ENCODE measurements at regions not wholly inside any gene's neighbourhood (a gene's known extent, or its start where the extent isn't known, plus 50 kb on each side); places are given as distances from the start of the nearest gene placed in this dataset.

DNA sequence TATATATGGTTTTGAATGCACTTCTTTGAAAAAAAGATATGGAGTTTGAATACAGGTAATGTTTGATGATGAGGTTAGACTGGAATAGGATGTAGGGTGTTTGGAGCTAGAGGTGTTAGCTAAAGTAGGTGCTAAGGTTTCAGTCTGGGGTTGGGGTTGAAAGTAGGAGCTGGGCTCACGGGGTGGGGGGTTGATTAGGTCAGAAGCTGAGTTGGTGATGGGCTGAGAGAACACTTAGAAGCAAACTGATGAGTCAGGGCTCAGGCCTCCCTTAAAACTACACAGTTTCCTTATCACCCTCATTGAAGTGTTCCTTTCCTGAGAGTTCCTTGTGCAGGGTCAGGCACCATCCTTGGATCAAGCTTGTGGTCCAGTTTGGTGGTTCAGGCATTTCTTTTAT is 308.8 kb upstream of the ADAMTS16 start:
- Mint-ChIP-seq H3K27me3 (no peaks in the 10 kb centered on the region), H3K9me3 (peaks cover 2% of the 10 kb centered on the region), H3K4me3 (no peak overlapping the region), H3K27ac (no peak overlapping the region), H3K36me3 (ENCODE audit: low read depth) (no peaks in the 10 kb centered on the region), H3K4me1 (no peaks in the 10 kb centered on the region)
- CTCF ChIA-PET, result no interaction called here
- DNase-seq, result no peak
- POLR2A ChIA-PET, result no interaction called here

DNA sequence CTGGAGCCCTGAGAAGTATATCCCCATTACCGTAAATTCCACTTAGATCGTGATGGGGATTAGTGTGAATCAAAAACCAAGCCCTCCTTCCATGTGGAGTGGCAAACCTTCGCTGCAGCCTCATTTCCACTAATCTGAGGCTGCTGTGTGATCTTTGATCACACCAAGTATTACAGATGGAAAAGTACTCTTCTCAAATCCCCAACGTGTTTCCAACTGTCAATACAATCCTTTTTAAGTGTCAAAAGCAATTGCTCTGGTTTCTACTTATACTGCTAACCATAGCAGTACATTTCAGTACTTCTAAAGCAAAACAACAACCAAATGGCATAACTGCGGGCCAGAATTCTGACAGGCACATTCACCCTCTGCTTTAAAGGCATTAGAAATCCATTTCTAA is 307.7 kb upstream of the ADAMTS16 start:
- Mint-ChIP-seq H3K9me3 (peaks cover 2% of the 10 kb centered on the region), H3K27me3 (no peaks in the 10 kb centered on the region), H3K36me3 (ENCODE audit: low read depth) (no peaks in the 10 kb centered on the region), H3K4me1 (no peaks in the 10 kb centered on the region), H3K27ac (no peak overlapping the region), H3K4me3 (no peak overlapping the region)
- ChIA-PET CTCF (no interaction called here), POLR2A (no interaction called here)
- DNase-seq, result no peak

DNA sequence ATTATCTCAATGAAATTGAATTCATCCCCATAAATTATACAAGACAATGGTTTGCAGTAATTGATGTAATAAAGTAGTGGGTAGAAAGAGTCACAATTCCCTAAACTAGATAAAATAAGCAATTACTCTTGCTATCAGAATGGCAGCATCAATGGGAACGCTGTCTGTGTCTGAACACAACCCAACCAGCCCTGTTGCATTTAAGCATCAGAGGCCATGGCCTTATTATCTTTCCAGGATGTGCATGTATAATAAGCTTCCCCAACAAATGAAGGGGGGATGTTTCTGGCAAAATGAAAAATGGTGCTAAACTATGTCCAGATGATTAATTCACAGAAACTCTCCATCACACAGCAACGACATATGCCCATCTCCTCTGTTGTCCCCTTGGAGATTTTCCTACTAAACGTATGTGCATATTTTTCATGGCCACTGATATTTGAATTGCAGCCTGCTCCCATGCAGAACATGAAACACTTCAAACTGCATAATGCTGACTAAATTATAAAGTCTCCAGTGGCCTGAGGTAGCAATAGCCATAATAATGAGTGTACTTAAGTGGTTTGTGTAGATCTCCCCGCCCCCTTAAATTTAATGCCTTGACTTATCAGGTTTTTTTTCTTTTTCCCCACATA is 306.9 kb upstream of the ADAMTS16 start:
- H3K4me3 Mint-ChIP-seq, result no peak overlapping the region
- H3K36me3 Mint-ChIP-seq (ENCODE audit: low read depth), result no peaks in the 10 kb centered on the region
- CTCF ChIA-PET, result no interaction called here
- H3K27ac Mint-ChIP-seq, result no peak overlapping the region
- H3K27me3 Mint-ChIP-seq, result no peaks in the 10 kb centered on the region
- peaks cover 2% of the 10 kb centered on the region for H3K9me3 Mint-ChIP-seq
- H3K4me1 Mint-ChIP-seq, result no peaks in the 10 kb centered on the region
- POLR2A ChIA-PET, result no interaction called here
- DNase-seq, result no peak

DNA sequence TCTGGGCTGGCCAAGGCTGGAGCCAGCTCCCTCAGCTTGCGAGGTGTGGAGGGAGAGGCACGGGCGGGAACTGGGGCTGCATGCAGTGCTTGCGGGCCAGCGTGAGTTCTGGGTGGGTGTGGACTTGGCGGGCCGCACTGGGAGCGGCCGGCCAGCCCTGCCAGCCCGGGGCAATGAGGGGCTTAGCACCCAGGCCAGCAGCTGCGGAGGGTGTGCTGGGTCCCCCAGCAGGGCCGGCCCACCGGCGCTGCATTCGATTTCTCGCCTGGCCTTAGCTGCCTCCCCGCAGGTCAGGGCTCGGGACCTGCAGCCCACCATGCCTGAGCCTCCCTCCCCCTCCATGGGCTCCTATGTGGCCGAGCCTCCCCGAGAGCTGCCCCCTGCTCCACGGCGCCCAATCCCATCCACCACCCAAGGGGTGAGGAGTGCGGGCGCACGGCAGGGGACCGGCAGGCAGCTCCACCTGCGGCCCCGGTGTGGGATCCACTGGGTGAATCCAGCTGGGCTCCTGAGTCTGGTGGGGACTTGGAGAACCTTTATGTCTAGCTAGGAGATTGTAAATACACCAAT is 302.6 kb upstream of the ADAMTS16 start:
- Mint-ChIP-seq H3K27me3 (no peaks in the 10 kb centered on the region), H3K27ac (no peak overlapping the region), H3K4me3 (no peak overlapping the region), H3K36me3 (ENCODE audit: low read depth) (no peaks in the 10 kb centered on the region), H3K9me3 (peaks cover 4% of the 10 kb centered on the region), H3K4me1 (no peaks in the 10 kb centered on the region)
- DNase-seq, result no peak
- ChIA-PET CTCF (no interaction called here), POLR2A (no interaction called here)

DNA sequence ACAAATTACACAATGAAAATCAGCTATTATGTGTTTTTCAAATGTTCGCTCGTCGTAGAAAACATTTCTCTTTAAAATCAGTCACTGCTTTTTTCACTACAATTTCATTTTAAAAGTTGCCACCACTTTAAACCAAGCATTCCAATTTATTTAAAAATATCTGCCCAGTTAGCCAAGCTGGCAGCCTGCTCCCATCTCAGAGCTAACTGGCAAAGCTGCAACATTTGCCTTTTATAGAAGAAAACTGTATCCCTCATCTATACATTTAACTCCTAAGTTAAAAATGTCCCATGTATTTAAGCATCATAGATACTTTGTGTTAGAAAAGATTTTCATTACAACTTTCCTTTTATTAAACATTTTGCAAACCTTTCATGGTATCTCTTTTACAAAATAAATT is 294.9 kb upstream of the ADAMTS16 start:
- no peak for DNase-seq
- Mint-ChIP-seq H3K4me3 (no peak overlapping the region), H3K9me3 (peaks cover 12% of the 10 kb centered on the region), H3K27ac (no peak overlapping the region), H3K4me1 (no peaks in the 10 kb centered on the region), H3K36me3 (ENCODE audit: low read depth) (no peaks in the 10 kb centered on the region), H3K27me3 (no peaks in the 10 kb centered on the region)
- ChIA-PET POLR2A (no interaction called here), CTCF (no interaction called here)

DNA sequence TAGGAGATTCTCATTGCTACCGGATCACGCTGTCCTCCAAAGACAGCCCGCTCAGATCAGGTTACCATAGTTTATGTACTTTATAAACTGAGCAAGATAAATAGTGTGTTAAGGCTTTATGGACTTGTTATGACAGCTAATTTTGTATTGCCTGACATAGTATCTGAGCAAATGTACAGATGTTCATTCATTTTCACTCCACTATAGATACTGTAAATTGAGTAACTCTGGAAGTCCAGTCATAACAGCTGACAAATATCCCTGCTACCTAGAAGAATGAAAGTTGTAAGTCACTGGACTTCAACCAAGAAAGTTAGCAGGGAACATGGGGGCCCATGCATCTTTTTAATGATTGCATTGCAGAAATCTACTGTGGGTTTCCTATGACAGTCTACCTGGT is 292.4 kb upstream of the ADAMTS16 start:
- CTCF ChIA-PET, result no interaction called here
- H3K9me3 Mint-ChIP-seq, result peaks cover 11% of the 10 kb centered on the region
- POLR2A ChIA-PET, result no interaction called here

DNA sequence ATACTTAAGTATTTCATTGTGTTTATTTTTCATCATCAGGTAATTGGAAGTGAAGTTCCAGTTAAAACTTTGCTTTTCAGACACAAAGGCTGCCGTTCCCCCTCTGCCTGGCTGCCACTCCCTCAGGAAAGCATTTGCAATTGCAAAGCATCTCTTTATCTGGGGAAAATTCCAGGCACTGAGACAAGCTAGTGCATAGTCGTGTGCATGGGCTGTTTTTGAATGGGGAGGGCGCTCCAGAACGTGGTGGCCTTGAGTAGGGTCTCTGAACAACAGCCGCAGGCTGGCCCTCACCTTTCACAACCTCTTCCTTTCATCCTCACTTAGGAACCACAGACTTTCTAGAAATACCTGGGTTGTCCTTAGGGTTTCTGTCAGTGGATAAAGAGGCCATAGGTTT is 285.1 kb upstream of the ADAMTS16 start:
- Mint-ChIP-seq H3K4me1 (no peaks in the 10 kb centered on the region), H3K27ac (no peak overlapping the region), H3K9me3 (peaks cover 4% of the 10 kb centered on the region), H3K4me3 (no peak overlapping the region), H3K36me3 (ENCODE audit: low read depth) (no peaks in the 10 kb centered on the region), H3K27me3 (no peaks in the 10 kb centered on the region)
- no peak for DNase-seq
- ChIA-PET CTCF (no interaction called here), POLR2A (no interaction called here)

More for the DNA sequence above, 292.4 kb upstream of the ADAMTS16 start:
- no peak for DNase-seq
- Mint-ChIP-seq H3K36me3 (ENCODE audit: low read depth) (no peaks in the 10 kb centered on the region), H3K27me3 (no peaks in the 10 kb centered on the region), H3K27ac (no peak overlapping the region), H3K4me3 (no peak overlapping the region), H3K4me1 (no peaks in the 10 kb centered on the region)

DNA sequence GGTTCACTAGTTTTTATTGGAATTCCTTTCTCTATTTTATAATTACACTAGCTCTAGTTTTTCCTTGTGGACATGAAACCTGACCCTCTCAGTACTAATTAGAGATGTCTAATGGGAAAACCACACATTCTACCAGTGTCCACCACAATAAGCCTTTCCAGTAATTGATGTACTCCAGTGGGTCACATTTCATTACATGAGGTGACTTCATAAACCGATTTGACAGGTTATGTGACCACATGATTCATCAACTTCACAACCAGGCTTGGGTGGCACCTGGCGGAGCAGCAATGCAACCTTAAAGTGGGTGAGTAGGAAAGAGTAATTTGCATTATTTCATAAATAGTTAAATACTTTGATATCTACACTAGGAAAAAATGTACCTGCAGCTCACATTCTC is 284.2 kb upstream of the ADAMTS16 start:
- Mint-ChIP-seq H3K27me3 (no peaks in the 10 kb centered on the region), H3K36me3 (ENCODE audit: low read depth) (no peaks in the 10 kb centered on the region), H3K9me3 (peaks cover under 1% of the 10 kb centered on the region), H3K27ac (no peak overlapping the region), H3K4me3 (no peak overlapping the region), H3K4me1 (no peaks in the 10 kb centered on the region)
- ChIA-PET POLR2A (no interaction called here), CTCF (no interaction called here)
- no peak for DNase-seq

DNA sequence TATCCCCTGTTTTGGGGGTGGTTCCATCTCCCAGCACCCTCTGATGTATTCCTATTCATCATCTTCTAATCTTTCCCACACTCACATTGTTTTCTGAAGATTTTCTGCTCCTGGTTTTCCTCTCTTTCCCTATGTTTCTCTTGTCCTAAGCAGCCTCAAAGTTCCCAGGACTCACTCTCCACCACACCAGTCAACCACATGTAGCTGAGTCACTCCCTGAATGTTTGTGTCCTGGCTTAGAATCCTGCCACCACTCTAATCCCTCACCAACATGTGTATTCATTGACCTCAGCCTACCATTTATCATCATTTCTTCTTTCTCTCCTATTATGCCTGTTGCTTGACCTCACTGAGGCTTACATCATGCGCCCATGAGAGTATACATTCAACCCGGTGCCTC is 282.4 kb upstream of the ADAMTS16 start:
- DNase-seq, result no peak
- no peaks in the 10 kb centered on the region for H3K9me3 Mint-ChIP-seq
- H3K27ac Mint-ChIP-seq, result no peak overlapping the region
- H3K4me3 Mint-ChIP-seq, result no peak overlapping the region
- POLR2A ChIA-PET, result no interaction called here
- no peaks in the 10 kb centered on the region for H3K36me3 Mint-ChIP-seq (ENCODE audit: low read depth)
- no peaks in the 10 kb centered on the region for H3K27me3 Mint-ChIP-seq
- H3K4me1 Mint-ChIP-seq, result no peaks in the 10 kb centered on the region
- CTCF ChIA-PET, result no interaction called here

DNA sequence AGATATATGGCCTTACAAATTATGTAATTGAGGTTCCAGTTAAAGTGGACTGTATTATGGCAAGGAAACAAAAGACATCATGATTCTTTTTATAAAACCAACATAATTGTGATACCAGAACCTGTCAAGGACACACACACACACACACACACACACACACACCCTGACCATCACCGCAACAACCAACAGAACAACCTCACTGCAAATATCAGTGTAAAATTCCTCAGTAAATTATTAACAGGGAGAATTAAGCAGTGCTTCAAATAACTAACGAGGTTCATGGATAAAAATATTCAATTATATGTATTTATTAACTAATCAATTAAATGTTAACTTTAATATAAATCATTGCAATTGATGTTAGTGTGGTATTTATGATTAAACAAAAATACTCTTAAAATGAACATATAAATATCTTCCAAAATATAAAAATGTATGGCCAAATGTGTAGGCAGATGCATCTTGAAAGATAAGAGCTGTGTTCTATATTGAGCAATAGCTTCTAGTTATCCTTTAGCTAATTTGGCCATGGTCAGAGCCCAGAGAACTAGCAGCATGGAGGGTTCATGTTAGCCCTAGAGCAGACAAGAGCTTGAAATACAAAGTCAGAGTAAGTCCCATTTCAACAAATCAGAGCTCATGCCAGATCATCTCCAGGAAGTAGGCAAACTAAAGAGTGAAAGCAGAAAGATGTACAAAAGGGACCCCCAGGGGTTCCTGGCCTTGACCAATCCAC is 280.5 kb upstream of the ADAMTS16 start:
- Mint-ChIP-seq H3K27ac (no peak overlapping the region), H3K9me3 (no peaks in the 10 kb centered on the region), H3K36me3 (ENCODE audit: low read depth) (no peaks in the 10 kb centered on the region), H3K4me1 (no peaks in the 10 kb centered on the region), H3K4me3 (no peak overlapping the region), H3K27me3 (no peaks in the 10 kb centered on the region)
- POLR2A ChIA-PET, result no interaction called here
- no peak for DNase-seq
- CTCF ChIA-PET, result interaction anchor here (1.8 kb wide), 1 partner anchor 9 kb away, joined by 7 read pairs; no protein-coding TSS in a partner anchor

DNA sequence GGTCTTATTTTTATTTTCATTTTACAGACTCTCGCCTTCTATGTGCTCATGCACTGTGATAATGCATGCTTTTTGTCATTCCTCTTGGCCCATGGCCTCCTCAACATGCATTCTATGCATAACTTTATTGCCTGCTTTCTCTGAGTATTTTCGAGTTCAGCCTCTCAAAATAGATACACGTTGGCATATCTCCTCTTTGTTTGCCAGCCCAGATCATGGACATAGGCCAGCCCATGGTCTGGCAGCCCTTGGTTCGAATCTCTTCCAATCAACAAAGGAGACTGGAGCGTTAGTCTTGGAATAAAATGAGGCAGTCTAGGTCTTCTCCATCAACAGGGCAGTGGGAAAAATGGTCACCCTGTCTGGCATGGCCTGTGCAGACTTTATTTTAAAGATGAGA is 279.5 kb upstream of the ADAMTS16 start:
- POLR2A ChIA-PET, result no interaction called here
- no peak overlapping the region for H3K4me3 Mint-ChIP-seq
- H3K36me3 Mint-ChIP-seq (ENCODE audit: low read depth), result no peaks in the 10 kb centered on the region
- peaks cover 3% of the 10 kb centered on the region for H3K9me3 Mint-ChIP-seq
- CTCF ChIA-PET, result no interaction called here
- no peak for DNase-seq
- no peaks in the 10 kb centered on the region for H3K27me3 Mint-ChIP-seq
- H3K27ac Mint-ChIP-seq, result no peak overlapping the region
- H3K4me1 Mint-ChIP-seq, result no peaks in the 10 kb centered on the region

DNA sequence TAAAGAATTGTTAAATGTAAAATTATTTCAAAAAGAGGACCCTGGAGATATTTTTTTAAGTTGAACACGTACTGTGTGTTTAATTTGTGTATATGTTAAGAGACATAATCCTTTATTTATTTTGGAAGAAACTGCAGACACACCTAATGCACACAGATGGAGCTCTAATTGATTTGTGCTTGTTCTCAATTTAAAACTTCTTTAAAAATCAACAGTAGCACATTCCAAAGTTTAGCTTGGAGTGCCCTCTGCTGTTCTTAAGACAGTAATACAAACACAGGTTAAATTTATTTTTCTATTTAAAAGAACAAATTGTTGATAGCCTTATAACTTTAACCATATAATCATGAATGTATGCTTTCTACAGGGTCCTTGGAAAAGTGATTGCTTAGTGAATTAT is 277.6 kb upstream of the ADAMTS16 start:
- no peak overlapping the region for H3K4me3 Mint-ChIP-seq
- no peak overlapping the region for H3K27ac Mint-ChIP-seq
- DNase-seq, result no peak
- ChIA-PET CTCF (no interaction called here), POLR2A (no interaction called here)
- H3K9me3 Mint-ChIP-seq, result peaks cover 3% of the 10 kb centered on the region
- no peaks in the 10 kb centered on the region for H3K36me3 Mint-ChIP-seq (ENCODE audit: low read depth)
- no peaks in the 10 kb centered on the region for H3K4me1 Mint-ChIP-seq
- no peaks in the 10 kb centered on the region for H3K27me3 Mint-ChIP-seq

DNA sequence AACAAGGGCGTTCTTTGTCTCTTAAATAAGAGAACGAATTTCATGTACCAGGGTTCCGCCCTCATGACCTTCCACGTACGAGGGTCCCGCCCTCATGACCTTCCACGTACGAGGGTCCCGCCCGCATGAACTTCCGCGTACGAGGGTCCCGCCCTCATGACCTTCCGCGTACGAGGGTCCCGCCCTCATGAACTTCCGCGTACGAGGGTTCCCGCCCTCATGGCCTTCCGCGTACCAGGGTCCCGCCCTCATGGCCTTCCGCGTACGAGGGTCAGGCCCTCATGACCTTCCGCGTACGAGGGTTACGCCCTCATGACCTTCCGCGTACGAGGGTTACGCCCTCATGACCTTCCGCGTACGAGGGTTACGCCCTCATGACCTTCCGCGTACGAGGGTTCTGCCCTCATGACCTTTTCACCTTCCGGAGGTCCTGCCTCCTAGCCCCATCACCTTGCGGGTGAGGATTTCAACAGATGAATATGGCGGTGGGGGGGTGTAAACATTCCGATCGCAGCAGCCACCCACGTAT is 273.9 kb upstream of the ADAMTS16 start:
- Mint-ChIP-seq H3K9me3 (peaks cover 3% of the 10 kb centered on the region), H3K27ac (no peak overlapping the region)
- CTCF ChIA-PET, result no interaction called here

DNA sequence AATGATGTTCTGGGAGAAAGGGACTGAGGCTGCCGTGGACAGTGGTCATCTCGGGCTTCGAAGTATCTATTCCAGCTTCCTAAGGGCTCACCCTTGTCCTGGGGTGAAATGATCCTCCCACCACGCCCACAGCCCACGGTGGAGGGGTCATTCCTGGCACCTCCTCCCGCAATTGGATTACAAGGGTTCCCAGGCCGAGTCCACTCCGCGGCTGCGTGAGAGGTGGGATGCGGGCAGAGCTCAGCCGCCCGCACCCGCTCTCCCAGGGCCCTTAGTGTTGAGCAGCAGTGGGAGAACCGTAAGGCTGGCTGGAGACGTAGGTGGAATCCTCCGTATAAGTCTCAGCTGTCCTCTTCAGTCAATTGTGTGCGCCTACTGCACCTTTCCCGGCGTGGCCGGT is 273.3 kb upstream of the ADAMTS16 start:
- ChIA-PET POLR2A (no interaction called here), CTCF (no interaction called here)
- Mint-ChIP-seq H3K27ac (no peak overlapping the region), H3K27me3 (no peaks in the 10 kb centered on the region), H3K36me3 (ENCODE audit: low read depth) (no peaks in the 10 kb centered on the region), H3K4me3 (no peak overlapping the region), H3K4me1 (no peaks in the 10 kb centered on the region), H3K9me3 (peaks cover 3% of the 10 kb centered on the region)
- no peak for DNase-seq

More for the DNA sequence above, 273.9 kb upstream of the ADAMTS16 start:
- POLR2A ChIA-PET, result no interaction called here
- Mint-ChIP-seq H3K36me3 (ENCODE audit: low read depth) (no peaks in the 10 kb centered on the region), H3K4me1 (no peaks in the 10 kb centered on the region), H3K4me3 (no peak overlapping the region), H3K27me3 (no peaks in the 10 kb centered on the region)
- no peak for DNase-seq

Measured in activated CD4-positive, alpha-beta memory T cell treated with anti-CD3 and anti-CD28 coated beads, Interleukin-2, amount 10 ng/mL, durations not matched to agents 7 days and 5 days (primary cell).